Mesothelial cell of epicardium (in vitro differentiated cells): ENCODE measurements at regions not wholly inside any gene's neighbourhood (a gene's known extent, or its start where the extent isn't known, plus 50 kb on each side); places are given as distances from the start of the nearest gene placed in this dataset.
"Not testable (repeated sequence)": the region's sequence is repeated elsewhere in the genome, so short reads cannot be mapped to it uniquely, and the experiment has no call there.

Source experiments
- DNase-seq, 2 experiments: peaks; one replicate each; pipeline ENCODE4 v3.0.0; 2021; ENCODE audit warnings: low spot score in 2 of 2; ENCODE audit not compliant: unreplicated experiment in 2 of 2
- H3K27ac Mint-ChIP-seq: 2 replicates; pipeline ENCODE4 v1.8.0; 2021; ENCODE audit warnings: mixed read lengths
- H3K27me3 Mint-ChIP-seq: 2 replicates; pipeline ENCODE4 v1.8.0; 2021; ENCODE audit warnings: low read depth, mixed read lengths
- H3K36me3 Mint-ChIP-seq: 2 replicates; pipeline ENCODE4 v1.8.0; 2021; ENCODE audit warnings: mixed read lengths
- H3K4me1 Mint-ChIP-seq: 2 replicates; pipeline ENCODE4 v1.8.0; 2021; ENCODE audit warnings: mixed read lengths
- H3K4me3 Mint-ChIP-seq: 2 replicates; pipeline ENCODE4 v1.8.0; 2021; ENCODE audit warnings: mild to moderate bottlenecking, moderate library complexity, mixed read lengths
- H3K9me3 Mint-ChIP-seq: 2 replicates; pipeline ENCODE4 v1.8.0; 2021; ENCODE audit warnings: mixed read lengths

DNA sequence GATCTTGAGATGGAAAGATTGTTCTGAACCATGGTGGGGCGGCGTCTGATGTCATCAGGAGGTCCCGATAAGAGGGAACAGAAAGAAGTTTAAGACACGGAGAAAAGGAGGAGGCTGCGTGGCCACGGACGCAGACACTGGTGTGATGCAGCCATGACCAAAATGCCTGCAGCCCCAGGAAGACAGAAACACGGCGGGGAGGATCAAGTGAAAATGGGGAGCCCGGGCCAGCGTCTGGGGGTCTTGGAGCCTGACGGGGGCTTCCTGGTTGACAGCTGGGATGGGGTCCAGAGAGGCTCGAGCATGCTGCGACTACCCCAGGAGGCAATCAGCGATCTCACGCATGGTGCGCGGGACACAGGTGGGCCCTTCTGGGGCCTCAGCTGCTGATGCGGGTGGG, 119.7 kb downstream of the NPIPB11 start:
- H3K27ac Mint-ChIP-seq: peak overlapping the region; percentile 61
- peaks cover 15% of the 10 kb centered on the region for H3K9me3 Mint-ChIP-seq
- not testable (repeated sequence) for H3K27me3 Mint-ChIP-seq, H3K4me3 Mint-ChIP-seq, H3K36me3 Mint-ChIP-seq, DNase-seq
- peaks cover 43% of the 10 kb centered on the region for H3K4me1 Mint-ChIP-seq

DNA sequence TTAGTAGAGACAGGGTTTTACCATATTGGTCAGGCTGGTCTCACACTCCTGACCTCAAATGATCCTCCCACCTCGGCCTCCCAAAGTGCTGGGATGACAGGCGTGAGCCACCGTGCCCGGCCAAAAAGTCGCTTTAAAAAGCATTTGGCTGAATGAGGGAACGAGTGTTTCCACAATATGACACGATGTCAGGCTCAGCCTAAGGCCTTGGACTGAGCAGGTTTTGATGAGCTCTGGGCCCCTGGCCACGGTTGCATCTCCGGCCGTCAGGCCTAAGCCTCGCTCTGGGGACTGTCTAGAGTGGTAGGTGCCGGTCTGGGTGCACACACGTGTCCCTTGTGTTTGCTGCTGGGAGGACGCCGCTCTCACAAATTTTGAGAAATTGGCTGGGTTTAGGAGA, 120.3 kb downstream of the NPIPB11 start:
- Mint-ChIP-seq H3K9me3 (peaks cover 21% of the 10 kb centered on the region), H3K27ac (peak overlapping the region; percentile 61), H3K4me1 (peaks cover 43% of the 10 kb centered on the region)
- not testable (repeated sequence) for H3K27me3 Mint-ChIP-seq, DNase-seq, H3K4me3 Mint-ChIP-seq, H3K36me3 Mint-ChIP-seq

- H3K36me3 Mint-ChIP-seq, H3K27me3 Mint-ChIP-seq, DNase-seq: not testable (repeated sequence)
- H3K4me1 Mint-ChIP-seq: peaks cover 35% of the 10 kb centered on the region
- H3K27ac Mint-ChIP-seq: peak overlapping the region; percentile 93
- H3K4me3 Mint-ChIP-seq: peak overlapping the region; percentile 15
- peaks cover 23% of the 10 kb centered on the region for H3K9me3 Mint-ChIP-seq
Measured at GRCh38 chr16:29285151-29285885, 121.2 kb downstream of the NPIPB11 start.

GRCh38 chr16:29284723-29285122, 121.8 kb downstream of the NPIPB11 start:
- Mint-ChIP-seq H3K9me3 (peaks cover 27% of the 10 kb centered on the region), H3K27ac (peak overlapping the region; percentile 6), H3K4me1 (peaks cover 34% of the 10 kb centered on the region)
- not testable (repeated sequence) for H3K27me3 Mint-ChIP-seq, H3K36me3 Mint-ChIP-seq, DNase-seq, H3K4me3 Mint-ChIP-seq

DNA sequence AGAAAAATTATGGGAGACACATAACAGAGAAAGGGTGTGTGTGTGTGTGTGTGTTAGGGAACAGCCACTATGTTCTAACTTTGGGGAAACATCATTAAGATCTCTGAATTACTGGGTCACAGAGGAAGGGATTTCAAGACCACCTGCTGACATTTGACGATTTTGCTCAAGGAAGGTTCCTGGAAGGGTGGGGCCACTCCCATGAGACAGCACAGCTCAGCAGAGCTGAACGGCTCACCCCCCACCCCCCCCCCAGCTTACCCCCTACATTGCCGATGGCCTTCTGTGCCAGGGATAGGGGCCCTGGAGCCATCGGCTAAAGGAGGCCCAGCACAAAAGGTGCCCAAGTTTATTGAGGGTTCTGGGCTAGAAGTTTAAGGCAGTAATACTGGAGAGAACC, 122.4 kb downstream of the NPIPB11 start:
- Mint-ChIP-seq H3K9me3 (peaks cover 27% of the 10 kb centered on the region), H3K4me1 (peaks cover 31% of the 10 kb centered on the region)
- H3K27me3 Mint-ChIP-seq, H3K4me3 Mint-ChIP-seq, H3K27ac Mint-ChIP-seq, H3K36me3 Mint-ChIP-seq, DNase-seq: not testable (repeated sequence)

DNA sequence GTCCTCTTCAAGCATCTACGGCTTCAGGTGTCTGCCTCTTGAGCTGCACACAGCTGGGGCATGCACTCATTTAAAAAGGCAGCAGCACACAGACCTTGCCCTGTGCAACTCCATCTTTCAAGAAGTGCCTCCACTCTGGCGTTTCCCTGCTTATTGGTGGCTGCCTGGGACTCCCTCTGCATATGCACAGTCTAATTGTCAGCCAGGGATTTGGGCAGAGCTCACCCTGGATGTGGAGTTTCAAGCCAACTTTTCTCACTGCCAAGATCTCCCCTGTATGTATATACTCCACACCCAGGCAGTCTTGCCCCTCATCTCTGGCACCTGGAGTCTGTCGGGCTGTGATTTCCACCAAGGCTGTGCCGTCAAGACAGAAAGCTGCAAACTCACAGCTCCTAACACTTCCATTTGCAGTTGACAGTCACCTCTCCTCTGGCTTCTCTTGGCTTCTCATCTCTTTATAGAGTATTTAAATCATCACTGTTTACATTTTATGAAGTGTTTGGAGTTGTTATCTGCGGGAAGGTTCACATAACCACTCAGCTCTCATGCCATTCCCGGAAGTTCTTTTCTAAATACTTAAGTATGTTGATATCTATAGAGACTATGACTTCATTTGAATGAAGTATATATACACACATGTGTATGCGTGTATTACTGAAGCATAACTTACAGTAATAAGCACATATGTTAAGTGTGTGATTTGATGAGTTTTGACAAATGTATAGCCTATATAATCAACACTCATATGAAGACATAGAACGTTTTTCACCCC, 128.2 kb downstream of the NPIPB11 start:
- not testable (repeated sequence) for H3K36me3 Mint-ChIP-seq, H3K4me1 Mint-ChIP-seq, H3K4me3 Mint-ChIP-seq, DNase-seq, H3K27me3 Mint-ChIP-seq
- Mint-ChIP-seq H3K27ac (peak overlapping the region; percentile 9), H3K9me3 (peaks cover 25% of the 10 kb centered on the region)

DNA sequence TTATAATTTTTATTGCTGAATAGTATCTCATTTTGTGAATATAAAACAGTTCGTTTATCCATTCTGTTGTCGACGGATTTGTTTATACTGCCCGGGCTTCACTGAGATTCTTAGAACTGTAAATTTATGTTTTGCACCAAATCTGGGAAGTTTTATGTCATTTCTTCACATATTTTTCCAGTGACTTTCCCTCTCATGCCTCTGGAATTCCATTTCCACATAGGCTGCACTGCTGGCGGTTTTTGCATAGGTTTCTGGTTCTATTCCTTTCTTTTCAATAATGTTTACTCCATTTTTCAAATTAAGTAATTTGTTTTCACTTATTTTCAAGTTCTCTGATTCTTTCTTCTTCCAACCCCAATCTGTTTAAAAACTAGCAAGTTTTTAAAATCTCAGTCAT, 130.1 kb downstream of the NPIPB11 start:
- H3K36me3 Mint-ChIP-seq, H3K4me1 Mint-ChIP-seq, H3K27ac Mint-ChIP-seq, H3K9me3 Mint-ChIP-seq, DNase-seq, H3K27me3 Mint-ChIP-seq, H3K4me3 Mint-ChIP-seq: not testable (repeated sequence)

DNA sequence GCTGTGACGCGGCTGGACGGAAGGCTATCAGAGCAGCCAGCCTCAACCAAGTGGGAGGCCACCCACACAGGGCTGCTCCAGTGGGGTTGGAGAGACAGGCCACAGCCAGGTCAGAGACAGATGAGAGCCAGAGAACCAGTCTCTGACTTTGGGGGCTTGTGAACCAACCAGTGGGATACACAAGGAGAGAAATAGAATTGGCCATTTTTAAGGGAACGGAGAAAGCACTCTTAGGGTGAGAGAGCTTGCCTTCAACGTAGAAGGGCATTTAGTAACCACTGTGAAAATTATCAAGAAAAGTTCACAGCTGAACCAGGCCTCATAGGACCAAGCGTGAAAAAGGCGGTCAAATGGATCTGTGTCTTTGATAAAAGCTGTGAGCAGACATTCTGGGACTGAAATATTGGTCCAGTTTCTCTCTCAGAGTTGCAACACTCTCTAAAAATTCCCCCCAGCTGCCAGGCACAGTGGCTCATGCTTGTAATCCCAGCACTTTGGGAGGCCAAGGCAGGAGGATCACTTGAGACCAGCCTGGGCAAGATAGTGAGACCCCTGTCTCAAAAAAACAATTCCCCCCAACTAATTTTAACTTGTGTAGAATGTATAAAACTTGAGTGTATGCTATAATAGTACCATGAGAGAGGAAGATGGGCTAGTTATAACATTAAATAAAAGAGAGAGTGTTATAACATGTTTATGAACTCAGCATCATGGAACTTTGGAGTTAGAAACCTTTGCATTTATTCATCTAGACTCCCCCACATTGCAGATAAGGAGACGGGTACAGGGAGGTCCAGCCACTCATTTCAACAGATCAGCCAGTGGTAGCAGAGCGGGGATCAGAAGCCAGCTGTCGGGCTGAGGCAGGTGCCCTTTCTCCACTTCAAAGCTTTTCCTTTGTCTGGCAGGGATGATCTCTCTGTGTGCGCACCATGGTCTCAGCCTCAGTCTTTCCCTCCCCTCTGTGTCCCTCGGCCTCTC, 132.2 kb downstream of the NPIPB11 start:
- not testable (repeated sequence) for H3K9me3 Mint-ChIP-seq, H3K36me3 Mint-ChIP-seq, H3K4me3 Mint-ChIP-seq, DNase-seq, H3K27me3 Mint-ChIP-seq, H3K27ac Mint-ChIP-seq, H3K4me1 Mint-ChIP-seq

GRCh38 chr16:29273298-29274054, 133.0 kb downstream of the NPIPB11 start:
- H3K36me3 Mint-ChIP-seq, DNase-seq, H3K27ac Mint-ChIP-seq, H3K4me3 Mint-ChIP-seq, H3K4me1 Mint-ChIP-seq, H3K9me3 Mint-ChIP-seq, H3K27me3 Mint-ChIP-seq: not testable (repeated sequence)

DNA sequence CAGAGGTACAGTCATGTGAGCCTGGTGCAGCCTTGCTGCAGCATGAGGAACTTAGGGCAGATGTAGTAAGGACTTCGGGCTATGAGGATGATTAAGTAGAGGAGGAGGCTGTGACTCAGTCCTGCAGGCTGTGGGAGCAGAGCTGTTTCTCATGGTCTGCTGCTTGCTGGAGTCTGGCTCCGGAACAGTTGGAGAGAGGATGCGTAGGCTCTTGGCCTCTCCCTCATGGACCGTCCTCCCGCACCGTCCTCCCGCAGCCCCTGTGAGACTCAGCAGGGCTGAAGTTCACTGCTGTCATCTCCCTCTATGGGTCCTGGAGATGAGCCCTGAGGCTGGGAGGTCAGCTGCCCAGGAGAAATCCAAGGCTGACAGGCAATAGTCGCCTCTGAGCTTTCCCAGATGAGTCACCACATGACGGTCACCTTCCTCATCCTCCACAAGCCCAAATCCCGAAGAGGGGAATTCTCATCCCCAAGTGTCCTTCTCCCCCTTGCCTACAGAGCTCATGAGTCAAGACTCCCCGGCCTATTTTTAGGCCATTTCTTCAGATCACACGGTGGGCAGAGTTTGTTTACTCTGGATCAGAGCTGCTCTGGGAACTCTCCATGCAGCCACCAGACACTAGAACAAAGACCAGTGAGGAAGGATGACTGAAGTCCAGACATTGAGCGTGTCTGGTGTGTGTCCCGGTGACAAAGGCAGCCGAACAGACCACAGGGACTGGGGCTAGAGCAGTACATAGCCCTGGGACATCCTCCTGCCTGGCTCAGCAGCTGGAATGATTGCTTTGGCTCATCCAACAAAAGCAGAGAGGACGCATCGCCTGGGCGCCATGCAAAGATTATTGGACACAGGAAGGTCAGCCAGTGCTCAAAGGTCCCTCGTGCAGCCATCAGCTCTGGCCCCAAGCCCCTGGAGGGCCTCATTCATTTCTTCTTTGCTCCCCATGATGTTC, 134.5 kb downstream of the NPIPB11 start:
- H3K36me3 Mint-ChIP-seq, H3K27me3 Mint-ChIP-seq, H3K4me3 Mint-ChIP-seq, H3K9me3 Mint-ChIP-seq, H3K27ac Mint-ChIP-seq, H3K4me1 Mint-ChIP-seq, DNase-seq: not testable (repeated sequence)

DNA sequence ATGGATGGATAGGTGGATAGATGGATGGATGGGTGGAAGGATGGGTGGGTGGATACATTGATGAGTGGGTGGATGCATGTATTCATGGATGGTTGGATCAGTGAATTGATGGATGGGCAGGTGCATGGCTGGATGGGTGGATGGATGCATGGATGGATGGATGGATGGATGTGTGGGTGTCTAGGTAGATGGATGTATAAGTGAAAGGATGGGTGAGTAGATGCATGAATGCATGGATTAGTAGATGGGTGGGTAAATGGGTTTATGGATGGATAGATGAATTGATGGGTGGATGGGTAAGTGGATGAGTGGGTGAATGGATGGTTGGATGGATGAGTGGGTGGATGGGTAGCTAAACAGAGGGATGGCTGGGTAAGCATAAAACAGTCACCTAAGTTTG, 135.6 kb downstream of the NPIPB11 start:
- not testable (repeated sequence) for H3K27me3 Mint-ChIP-seq, DNase-seq, H3K36me3 Mint-ChIP-seq, H3K27ac Mint-ChIP-seq, H3K9me3 Mint-ChIP-seq, H3K4me3 Mint-ChIP-seq, H3K4me1 Mint-ChIP-seq

DNA sequence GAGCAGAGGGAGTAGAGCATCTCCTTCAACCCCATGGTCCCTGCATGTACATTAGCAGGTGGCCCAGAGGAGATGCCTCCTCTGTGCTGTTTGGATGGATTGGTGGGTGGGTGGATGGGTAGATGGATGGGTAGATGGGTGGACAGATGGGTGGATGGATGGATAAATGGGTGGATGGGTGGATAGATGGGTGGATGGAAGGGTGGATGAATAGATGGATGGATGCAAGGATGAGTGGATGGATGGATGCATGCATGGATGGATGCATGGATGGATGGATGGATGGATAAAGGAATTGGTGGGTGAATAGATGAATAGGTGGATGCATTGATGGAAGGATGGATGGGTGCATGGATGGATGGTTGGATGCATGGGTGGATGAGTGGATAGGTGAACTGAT, 136.5 kb downstream of the NPIPB11 start:
- not testable (repeated sequence) for H3K4me3 Mint-ChIP-seq, H3K4me1 Mint-ChIP-seq, DNase-seq, H3K27me3 Mint-ChIP-seq, H3K36me3 Mint-ChIP-seq, H3K27ac Mint-ChIP-seq, H3K9me3 Mint-ChIP-seq
